Calu3 (cell line): ENCODE measurements at regions not wholly inside any gene's neighbourhood (a gene's known extent, or its start where the extent isn't known, plus 50 kb on each side); places are given as distances from the start of the nearest gene placed in this dataset.

ENCODE experiments used
- BruUV-seq: library from RNA; stranded (reverse); fragments of 400-500 nt; replicated peaks from 2 replicates; lab custom pipeline; 2021; lab: Mats Ljungman, UMichigan
- CTCF ChIA-PET: fragments of 300-600 bp; sonication (Branson Sonifier 250); formaldehyde crosslinking; loops from one replicate; lab custom pipeline; 2022; ENCODE audit warnings: antibody characterized with exemption; lab: Charles Lee
- DNase-seq: peaks from one replicate; pipeline ENCODE4 v3.0.0; 2022
- H3K27ac Mint-ChIP-seq: one replicate; pipeline ENCODE4 v1.8.0; 2022; ENCODE audit warnings: mixed read lengths; ENCODE audit not compliant: unreplicated experiment
- H3K27me3 Mint-ChIP-seq: one replicate; pipeline ENCODE4 v1.8.0; 2022; ENCODE audit warnings: mixed read lengths; ENCODE audit not compliant: unreplicated experiment
- H3K36me3 Mint-ChIP-seq: one replicate; pipeline ENCODE4 v1.8.0; 2022; ENCODE audit warnings: mild to moderate bottlenecking, moderate library complexity, mixed read lengths; ENCODE audit not compliant: insufficient read depth, unreplicated experiment
- H3K4me1 Mint-ChIP-seq: one replicate; pipeline ENCODE4 v1.8.0; 2022; ENCODE audit warnings: mild to moderate bottlenecking, low read depth, mixed read lengths; ENCODE audit not compliant: unreplicated experiment
- H3K4me3 Mint-ChIP-seq: one replicate; pipeline ENCODE4 v1.8.0; 2022; ENCODE audit warnings: mild to moderate bottlenecking, low read depth, moderate library complexity, mixed read lengths; ENCODE audit not compliant: unreplicated experiment
- H3K9me3 Mint-ChIP-seq: one replicate; pipeline ENCODE4 v1.8.0; 2022; ENCODE audit warnings: low read depth, mixed read lengths; ENCODE audit not compliant: unreplicated experiment
- intact Hi-C: fragments of 100-400 bp; cut with micrococcal nuclease; formaldehyde crosslinking; loops from one replicate; pipeline ENCODE4 v1.10.0; 2022; ENCODE audit not compliant: unreplicated experiment
- TF ChIP-seq, protein P1 (sequence below): fragments of 200-600 bp; IDR thresholded peaks from one replicate; pipeline ENCODE4 v1.8.0; 2022; ENCODE audit warnings: antibody characterized with exemption; ENCODE audit not compliant: unreplicated experiment

DNA sequence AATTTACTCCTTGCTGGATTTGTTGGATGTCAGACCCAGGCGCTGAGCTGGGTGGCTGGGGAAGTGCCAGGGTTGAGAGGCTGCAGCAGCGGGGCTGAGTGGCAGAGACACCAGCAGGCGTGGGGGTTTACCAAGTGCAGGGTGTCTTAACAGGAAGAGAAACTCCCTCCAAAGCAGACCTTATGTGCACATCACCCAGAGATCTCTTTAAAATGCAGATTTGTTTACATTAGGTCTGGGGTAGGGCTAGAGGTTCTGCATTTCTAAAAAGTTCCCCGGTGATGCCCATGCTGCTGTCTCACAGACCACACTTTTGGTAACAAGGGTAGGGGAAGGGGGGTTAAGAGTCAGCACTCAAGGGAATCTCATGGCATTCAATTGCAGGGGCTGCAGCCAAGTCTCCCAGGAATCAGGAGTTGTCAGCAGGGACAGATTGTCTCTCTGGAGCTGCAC is 80.7 kb upstream of the OLFM4 start:
- TF ChIP-seq, protein P1, sequence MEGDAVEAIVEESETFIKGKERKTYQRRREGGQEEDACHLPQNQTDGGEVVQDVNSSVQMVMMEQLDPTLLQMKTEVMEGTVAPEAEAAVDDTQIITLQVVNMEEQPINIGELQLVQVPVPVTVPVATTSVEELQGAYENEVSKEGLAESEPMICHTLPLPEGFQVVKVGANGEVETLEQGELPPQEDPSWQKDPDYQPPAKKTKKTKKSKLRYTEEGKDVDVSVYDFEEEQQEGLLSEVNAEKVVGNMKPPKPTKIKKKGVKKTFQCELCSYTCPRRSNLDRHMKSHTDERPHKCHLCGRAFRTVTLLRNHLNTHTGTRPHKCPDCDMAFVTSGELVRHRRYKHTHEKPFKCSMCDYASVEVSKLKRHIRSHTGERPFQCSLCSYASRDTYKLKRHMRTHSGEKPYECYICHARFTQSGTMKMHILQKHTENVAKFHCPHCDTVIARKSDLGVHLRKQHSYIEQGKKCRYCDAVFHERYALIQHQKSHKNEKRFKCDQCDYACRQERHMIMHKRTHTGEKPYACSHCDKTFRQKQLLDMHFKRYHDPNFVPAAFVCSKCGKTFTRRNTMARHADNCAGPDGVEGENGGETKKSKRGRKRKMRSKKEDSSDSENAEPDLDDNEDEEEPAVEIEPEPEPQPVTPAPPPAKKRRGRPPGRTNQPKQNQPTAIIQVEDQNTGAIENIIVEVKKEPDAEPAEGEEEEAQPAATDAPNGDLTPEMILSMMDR: no peak
- intact Hi-C loops: no loop called here
- H3K4me3 Mint-ChIP-seq: no peak overlapping the region
- no peak for DNase-seq
- CTCF ChIA-PET: interaction anchor here (0.9 kb wide), 1 partner anchor 20 kb away, joined by 3 read pairs; no protein-coding TSS in a partner anchor
- H3K27ac Mint-ChIP-seq: no peak overlapping the region
- no peaks in the 10 kb centered on the region for H3K9me3 Mint-ChIP-seq
- peaks cover 17% of the 10 kb centered on the region for H3K27me3 Mint-ChIP-seq
- H3K36me3 Mint-ChIP-seq: no peaks in the 10 kb centered on the region
- no peaks in the 10 kb centered on the region for H3K4me1 Mint-ChIP-seq
- BruUV-seq: no TSS peak

GRCh38 chr13:52945348-52945747 is 83.3 kb upstream of the OLFM4 start:
- no peak overlapping the region for H3K4me3 Mint-ChIP-seq
- BruUV-seq: no TSS peak
- no peaks in the 10 kb centered on the region for H3K36me3 Mint-ChIP-seq
- peaks cover 20% of the 10 kb centered on the region for H3K27me3 Mint-ChIP-seq
- TF ChIP-seq, protein P1: no peak
- no peaks in the 10 kb centered on the region for H3K4me1 Mint-ChIP-seq
- H3K27ac Mint-ChIP-seq: no peak overlapping the region
- CTCF ChIA-PET: no interaction called here
- no peaks in the 10 kb centered on the region for H3K9me3 Mint-ChIP-seq
- intact Hi-C loops: no loop called here
- no peak for DNase-seq

- BruUV-seq: no TSS peak
- peaks cover 27% of the 10 kb centered on the region for H3K27me3 Mint-ChIP-seq
- intact Hi-C loops: no loop called here
- H3K4me1 Mint-ChIP-seq: no peaks in the 10 kb centered on the region
- no peak overlapping the region for H3K27ac Mint-ChIP-seq
- TF ChIP-seq, protein P1: no peak
- DNase-seq: no peak
- H3K4me3 Mint-ChIP-seq: no peak overlapping the region
- CTCF ChIA-PET: no interaction called here
- H3K36me3 Mint-ChIP-seq: no peaks in the 10 kb centered on the region
- no peaks in the 10 kb centered on the region for H3K9me3 Mint-ChIP-seq
Measured at GRCh38 chr13:52944697-52945096, 83.9 kb upstream of the OLFM4 start.

- Mint-ChIP-seq H3K27me3 (peaks cover 37% of the 10 kb centered on the region), H3K4me3 (no peak overlapping the region), H3K9me3 (no peaks in the 10 kb centered on the region), H3K4me1 (no peaks in the 10 kb centered on the region), H3K36me3 (no peaks in the 10 kb centered on the region), H3K27ac (no peak overlapping the region)
- TF ChIP-seq, protein P1: no peak
- intact Hi-C loops: no loop called here
- DNase-seq: no peak
- CTCF ChIA-PET: no interaction called here
- BruUV-seq: no TSS peak
Measured at GRCh38 chr13:52938065-52938464, 89.6 kb upstream of the PCDH8 start.
